ENCODE measurements at regions not wholly inside any gene's neighbourhood (a gene's known extent, or its start where the extent isn't known, plus 50 kb on each side); places are given as distances from the start of the nearest gene placed in this dataset.
"Not testable (repeated sequence)": the region's sequence is repeated elsewhere in the genome, so short reads cannot be mapped to it uniquely, and the experiment has no call there.

GRCh38 chr2:228426502-228427216 lies 245.2 kb upstream of the SPHKAP start:
- no peak for DNase-seq (ENCODE audit: low read depth in 2 of 2)

GRCh38 chr2:228425411-228426060 lies 244.0 kb upstream of the SPHKAP start:
- not testable (repeated sequence) for DNase-seq (ENCODE audit: low read depth in 2 of 2)

GRCh38 chr2:228417956-228418355 lies 236.5 kb upstream of the SPHKAP start:
- no peak for DNase-seq (ENCODE audit: low read depth in 2 of 2)

GRCh38 chr2:228417526-228417925 lies 236.0 kb upstream of the SPHKAP start:
- DNase-seq (ENCODE audit: low read depth in 2 of 2) = no peak

GRCh38 chr2:228410061-228410460 lies 228.6 kb upstream of the SPHKAP start:
- DNase-seq (ENCODE audit: low read depth in 2 of 2) = no peak

GRCh38 chr2:228409493-228409892 lies 228.0 kb upstream of the SPHKAP start:
- DNase-seq (ENCODE audit: low read depth in 2 of 2) = no peak

- DNase-seq (ENCODE audit: low read depth in 2 of 2) = no peak
Measured at GRCh38 chr2:228408529-228409227, 227.2 kb upstream of the SPHKAP start.

GRCh38 chr2:228407821-228408220 lies 226.3 kb upstream of the SPHKAP start:
- no peak for DNase-seq (ENCODE audit: low read depth in 2 of 2)

GRCh38 chr2:228401065-228401912 lies 219.8 kb upstream of the SPHKAP start:
- no peak for DNase-seq (ENCODE audit: low read depth in 2 of 2)

GRCh38 chr2:228387776-228388175 lies 206.3 kb upstream of the SPHKAP start:
- DNase-seq (ENCODE audit: low read depth in 2 of 2) = no peak

GRCh38 chr2:228378696-228379425 lies 197.4 kb upstream of the SPHKAP start:
- no peak for DNase-seq (ENCODE audit: low read depth in 2 of 2)

GRCh38 chr2:228378233-228378632 lies 196.7 kb upstream of the SPHKAP start:
- no peak for DNase-seq (ENCODE audit: low read depth in 2 of 2)

GRCh38 chr2:228377533-228377932 lies 196.0 kb upstream of the SPHKAP start:
- DNase-seq (ENCODE audit: low read depth in 2 of 2) = no peak

- no peak for DNase-seq (ENCODE audit: low read depth in 2 of 2)
Measured at GRCh38 chr2:228374741-228375140, 193.3 kb upstream of the SPHKAP start.

GRCh38 chr2:228373191-228373590 lies 191.7 kb upstream of the SPHKAP start:
- no peak for DNase-seq (ENCODE audit: low read depth in 2 of 2)

- DNase-seq (ENCODE audit: low read depth in 2 of 2) = no peak
Measured at GRCh38 chr2:228372212-228372611, 190.7 kb upstream of the SPHKAP start.

- no peak for DNase-seq (ENCODE audit: low read depth in 2 of 2)
Measured at GRCh38 chr2:228369400-228370031, 188.0 kb upstream of the SPHKAP start.

GRCh38 chr2:228367356-228367755 lies 185.9 kb upstream of the SPHKAP start:
- no peak for DNase-seq (ENCODE audit: low read depth in 2 of 2)

- DNase-seq (ENCODE audit: low read depth in 2 of 2) = no peak
Measured at GRCh38 chr2:228359473-228359872, 178.0 kb upstream of the SPHKAP start.

GRCh38 chr2:228355897-228356296 lies 174.4 kb upstream of the SPHKAP start:
- DNase-seq (ENCODE audit: low read depth in 2 of 2) = no peak

- DNase-seq (ENCODE audit: low read depth in 2 of 2) = not testable (repeated sequence)
Measured at GRCh38 chr2:228352980-228353379, 171.5 kb upstream of the SPHKAP start.

Data from dermis microvascular lymphatic vessel endothelial cell (primary cell).